Neuronal stem cell (in vitro differentiated cells): ENCODE measurements at regions not wholly inside any gene's neighbourhood (a gene's known extent, or its start where the extent isn't known, plus 50 kb on each side); places are given as distances from the start of the nearest gene placed in this dataset.

Experiments used
- DNase-seq: peaks from one replicate; pipeline ENCODE4 v3.0.0-alpha.2; 2013; ENCODE audit warnings: low spot score
- H2AFZ ChIP-seq: one replicate; pipeline ENCODE4 v1.6.1; 2013; ENCODE audit warnings: mild to moderate bottlenecking, low read length, inconsistent platforms
- H2AK5ac ChIP-seq: 2 replicates; pipeline ENCODE4 v1.6.1; 2013; ENCODE audit warnings: low read depth, mild to moderate bottlenecking, inconsistent platforms, low read length, moderate library complexity, mixed read lengths
- H2BK120ac ChIP-seq: 2 replicates; pipeline ENCODE4 v1.6.1; 2013; ENCODE audit warnings: low read depth, mild to moderate bottlenecking, inconsistent platforms, low read length, moderate library complexity, mixed read lengths
- H2BK12ac ChIP-seq: one replicate; pipeline ENCODE4 v1.6.1; 2013; ENCODE audit warnings: low read length, inconsistent platforms
- H2BK15ac ChIP-seq: 2 replicates; pipeline ENCODE4 v1.6.1; 2013; ENCODE audit warnings: mild to moderate bottlenecking, low read length, inconsistent platforms, mixed read lengths
- H2BK5ac ChIP-seq: one replicate; pipeline ENCODE4 v1.6.1; 2013; ENCODE audit warnings: inconsistent platforms, mild to moderate bottlenecking, low read length, moderate library complexity
- H3K14ac ChIP-seq: one replicate; pipeline ENCODE4 v1.6.1; 2013; ENCODE audit warnings: low read length, inconsistent platforms
- H3K18ac ChIP-seq: 2 replicates; pipeline ENCODE4 v1.6.1; 2013; ENCODE audit warnings: low read length, inconsistent platforms
- H3K23ac ChIP-seq: 2 replicates; pipeline ENCODE4 v1.6.1; 2013; ENCODE audit warnings: low read depth, mild to moderate bottlenecking, mixed read lengths, low read length, inconsistent platforms; ENCODE audit not compliant: poor library complexity
- H3K27ac ChIP-seq: replicated peaks from 3 replicates; pipeline ENCODE4 v1.5.1; 2013; ENCODE audit warnings: low read length, inconsistent platforms
- H3K27me3 ChIP-seq, 3 experiments: 2 replicates each; pipeline ENCODE4 v1.6.1; 2013; ENCODE audit warnings: low read length in 3 of 3, mild to moderate bottlenecking in 2 of 3, inconsistent platforms in 1 of 3, low read depth in 1 of 3, mixed read lengths in 1 of 3, moderate library complexity in 1 of 3; ENCODE audit not compliant: control insufficient read depth in 3 of 3, insufficient read depth in 3 of 3
- H3K36me3 ChIP-seq, 2 donors: replicated peaks in 1 of 2; 2 replicates each; pipeline ENCODE4 v1.6.1; 2013; ENCODE audit warnings: low read length in 2 of 2; ENCODE audit not compliant: control insufficient read depth in 2 of 2, insufficient read depth in 2 of 2
- H3K4ac ChIP-seq: 2 replicates; pipeline ENCODE4 v1.6.1; 2013; ENCODE audit warnings: inconsistent platforms, mild to moderate bottlenecking, low read length, moderate library complexity
- H3K4me1 ChIP-seq, 2 donors: 1 replicate in 1 of 2; 2 replicates in 1 of 2; pipeline ENCODE4 v1.6.1; 2013; ENCODE audit warnings: low read length in 2 of 2, low read depth in 1 of 2; ENCODE audit not compliant: control insufficient read depth in 2 of 2, insufficient read depth in 1 of 2
- H3K4me2 ChIP-seq: one replicate; pipeline ENCODE4 v1.6.1; 2013; ENCODE audit warnings: mild to moderate bottlenecking, low read length, inconsistent platforms; ENCODE audit not compliant: insufficient read depth, poor library complexity, severe bottlenecking
- H3K4me3 ChIP-seq, 2 donors: 2 replicates each; pipeline ENCODE4 v1.5.1; 2013; ENCODE audit warnings: low read length in 2 of 2, mild to moderate bottlenecking in 2 of 2, inconsistent platforms in 1 of 2, moderate library complexity in 1 of 2
- H3K79me1 ChIP-seq: one replicate; pipeline ENCODE4 v1.6.1; 2013; ENCODE audit warnings: low read depth, mild to moderate bottlenecking, inconsistent platforms, low read length, moderate library complexity
- H3K9ac ChIP-seq: one replicate; pipeline ENCODE4 v1.6.1; 2013; ENCODE audit warnings: mild to moderate bottlenecking, low read depth, low read length, inconsistent platforms; ENCODE audit not compliant: poor library complexity
- H3K9me3 ChIP-seq, 2 donors: replicated peaks in 1 of 2; 2 replicates each; pipeline versions ENCODE3 to v1.6.1; 2013; ENCODE audit warnings: low read length in 2 of 2, mild to moderate bottlenecking in 2 of 2, inconsistent platforms in 1 of 2, low read depth in 1 of 2, mixed read lengths in 1 of 2, moderate library complexity in 1 of 2; ENCODE audit not compliant: control insufficient read depth in 2 of 2, insufficient read depth in 1 of 2
- H4K8ac ChIP-seq: one replicate; pipeline ENCODE4 v1.6.1; 2013; ENCODE audit warnings: low read depth, mild to moderate bottlenecking, inconsistent platforms, low read length, moderate library complexity
- H4K91ac ChIP-seq: one replicate; pipeline ENCODE4 v1.6.1; 2013; ENCODE audit warnings: low read length, low read depth, mild to moderate bottlenecking, inconsistent platforms; ENCODE audit not compliant: poor library complexity
- WGBS, 2 donors: extraction: QIAGEN DNeasy Blood & Tissue Kit; methylation state at CpG; one replicate each; pipeline ENCODE4 v1.1.7; 2013; ENCODE audit warnings: missing lambda C conversion rate in 2 of 2, mixed read lengths in 1 of 2; ENCODE audit not compliant: insufficient read length in 2 of 2, insufficient replicate concordance in 1 of 2; ENCODE audit errors: extremely low coverage in 2 of 2; 5-methylcytosine and 5-hydroxymethylcytosine counted together

DNA sequence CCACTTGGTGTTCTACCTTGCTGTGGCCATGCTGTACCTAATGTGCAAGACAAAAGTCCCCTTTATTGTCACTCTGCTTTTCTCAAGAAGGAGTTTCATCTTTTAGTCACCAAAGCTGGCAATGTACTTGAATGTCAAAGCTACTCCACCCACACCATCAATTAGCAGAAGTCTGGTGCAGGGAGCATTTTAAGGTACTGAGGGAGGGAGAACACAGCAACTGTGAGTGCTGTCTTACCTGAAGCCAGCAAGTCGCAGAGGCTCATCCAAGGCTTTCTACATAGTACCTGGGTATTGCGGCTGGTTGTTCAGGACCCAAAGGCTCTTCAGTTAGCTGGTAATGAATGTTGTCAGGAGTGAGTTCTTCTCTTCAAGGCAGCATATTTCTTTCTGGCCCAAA lies 820.4 kb downstream of the OTOL1 start:
- no peak overlapping the region for H2BK12ac ChIP-seq
- H4K8ac ChIP-seq: no peak overlapping the region
- H3K18ac ChIP-seq: no peak overlapping the region
- H3K4me2 ChIP-seq: no peak overlapping the region
- H2BK5ac ChIP-seq: no peak overlapping the region
- no peak for DNase-seq
- no peaks in the 10 kb centered on the region for H3K4me1 ChIP-seq
- no peak overlapping the region for H4K91ac ChIP-seq
- H2AFZ ChIP-seq: peak overlapping the region; percentile 1
- H3K36me3 ChIP-seq: no peaks in the 10 kb centered on the region
- no peak overlapping the region for H3K14ac ChIP-seq
- no peak overlapping the region for H2BK120ac ChIP-seq
- no peak overlapping the region for H3K23ac ChIP-seq
- no CpG with 5 or more reads among the region's 2 CpGs for WGBS, 2 donors
- H2BK15ac ChIP-seq: no peak overlapping the region
- no peak overlapping the region for H3K27ac ChIP-seq
- H3K27me3 ChIP-seq: no peaks in the 10 kb centered on the region
- H3K4ac ChIP-seq: no peak overlapping the region
- H3K9me3 ChIP-seq: no peaks in the 10 kb centered on the region
- no peak overlapping the region for H2AK5ac ChIP-seq
- no peaks in the 10 kb centered on the region for H3K79me1 ChIP-seq
- H3K9ac ChIP-seq: no peak overlapping the region
- no peak overlapping the region for H3K4me3 ChIP-seq

DNA sequence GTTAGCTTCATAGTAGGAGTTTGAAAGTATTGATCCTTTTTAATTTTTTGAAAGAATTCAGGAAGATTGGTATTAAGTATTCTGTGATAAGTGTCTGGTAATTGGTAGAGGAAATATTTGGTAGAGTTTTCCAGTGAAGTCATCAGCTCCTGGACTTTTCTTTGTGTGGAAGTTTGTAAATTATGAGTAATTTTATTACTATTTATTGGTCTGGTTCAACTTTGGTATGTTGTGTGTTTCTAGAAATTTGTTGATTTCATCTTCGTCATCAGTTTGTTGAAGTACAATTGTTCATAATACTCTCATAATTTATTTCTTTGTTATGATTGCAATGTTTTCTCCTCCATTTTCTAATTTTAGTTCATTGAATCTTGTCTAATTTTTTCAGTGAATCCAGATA lies 832.0 kb downstream of the OTOL1 start:
- Histone ChIP-seq H3K79me1 (no peaks in the 10 kb centered on the region), H2AFZ (no peak overlapping the region), H2BK120ac (no peak overlapping the region), H3K14ac (no peak overlapping the region), H2AK5ac (no peak overlapping the region), H3K4me3 (no peak overlapping the region), H3K36me3 (no peaks in the 10 kb centered on the region), H2BK12ac (no peak overlapping the region), H3K4me1 (no peaks in the 10 kb centered on the region), H3K9me3 (no peaks in the 10 kb centered on the region), H3K23ac (no peak overlapping the region), H2BK5ac (no peak overlapping the region), H2BK15ac (no peak overlapping the region), H3K4me2 (no peak overlapping the region), H3K9ac (no peak overlapping the region), H3K18ac (no peak overlapping the region), H3K4ac (no peak overlapping the region), H3K27me3 (no peaks in the 10 kb centered on the region), H3K27ac (no peak overlapping the region), H4K8ac (no peak overlapping the region), H4K91ac (no peak overlapping the region)
- WGBS, 2 donors: no CpG with 5 or more reads among the region's 1 CpG
- DNase-seq: no peak

DNA sequence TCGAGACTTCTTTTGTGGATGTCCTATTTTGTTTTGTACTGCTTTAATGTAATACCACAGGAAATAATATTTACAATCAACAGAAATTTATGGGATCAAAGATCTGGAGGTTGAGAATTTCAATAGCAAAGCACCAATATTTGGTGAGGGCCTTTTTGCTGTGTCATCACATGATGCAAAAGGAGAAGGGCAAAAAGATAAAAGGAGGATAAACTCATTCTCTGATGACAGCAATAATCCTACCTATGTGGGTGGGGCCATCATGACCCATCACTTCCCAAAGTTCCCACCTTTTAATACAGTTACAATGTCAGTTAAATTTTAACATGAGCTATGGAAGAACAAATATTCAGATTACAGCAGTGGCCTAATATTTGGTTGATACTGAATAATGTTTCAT lies 832.9 kb downstream of the OTOL1 start:
- H2BK15ac ChIP-seq: no peak overlapping the region
- no peaks in the 10 kb centered on the region for H3K27me3 ChIP-seq
- no peak overlapping the region for H3K23ac ChIP-seq
- H3K14ac ChIP-seq: no peak overlapping the region
- H3K36me3 ChIP-seq: no peaks in the 10 kb centered on the region
- H3K9me3 ChIP-seq: peaks cover 0 to 1% of the 10 kb centered on the region in 2 donors
- WGBS, 2 donors: no CpG with 5 or more reads among the region's 1 CpG
- no peak for DNase-seq
- H4K8ac ChIP-seq: no peak overlapping the region
- no peak overlapping the region for H2AK5ac ChIP-seq
- H2BK5ac ChIP-seq: no peak overlapping the region
- H2AFZ ChIP-seq: no peak overlapping the region
- H2BK12ac ChIP-seq: no peak overlapping the region
- no peak overlapping the region for H4K91ac ChIP-seq
- H3K4me1 ChIP-seq: no peaks in the 10 kb centered on the region
- H3K9ac ChIP-seq: no peak overlapping the region
- H3K4me2 ChIP-seq: no peak overlapping the region
- H3K79me1 ChIP-seq: no peaks in the 10 kb centered on the region
- H3K18ac ChIP-seq: no peak overlapping the region
- no peak overlapping the region for H3K4me3 ChIP-seq
- H2BK120ac ChIP-seq: no peak overlapping the region
- no peak overlapping the region for H3K27ac ChIP-seq
- no peak overlapping the region for H3K4ac ChIP-seq

DNA sequence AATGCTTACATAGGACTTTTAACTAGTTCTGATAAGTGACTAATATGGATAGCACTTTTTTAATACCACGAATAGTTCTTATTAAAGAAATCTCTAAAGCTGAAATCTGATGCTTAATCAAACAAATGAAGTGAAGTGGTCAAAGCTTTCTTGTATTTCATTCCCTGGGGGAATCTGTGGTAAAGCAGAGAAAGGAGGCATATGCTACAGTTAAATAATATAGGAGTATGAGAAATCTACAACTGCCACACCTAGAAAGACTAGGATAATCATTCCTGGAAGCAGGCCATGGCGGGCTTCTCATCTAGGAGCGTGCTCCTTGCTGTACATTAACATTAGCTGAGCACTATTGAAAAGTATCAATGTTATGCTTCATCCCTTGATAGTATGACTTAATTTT lies 835.7 kb downstream of the OTOL1 start:
- no peak overlapping the region for H3K23ac ChIP-seq
- no peak overlapping the region for H4K91ac ChIP-seq
- H3K27ac ChIP-seq: no peak overlapping the region
- no peak overlapping the region for H3K14ac ChIP-seq
- H3K4me3 ChIP-seq: no peak overlapping the region
- H3K4me1 ChIP-seq: no peaks in the 10 kb centered on the region
- H2BK5ac ChIP-seq: no peak overlapping the region
- no peak overlapping the region for H2BK120ac ChIP-seq
- no peaks in the 10 kb centered on the region for H3K27me3 ChIP-seq
- no peak overlapping the region for H2BK12ac ChIP-seq
- H3K9me3 ChIP-seq: peaks cover 3 to 6% of the 10 kb centered on the region in 2 donors
- H3K36me3 ChIP-seq: no peaks in the 10 kb centered on the region
- H3K79me1 ChIP-seq: no peaks in the 10 kb centered on the region
- H3K18ac ChIP-seq: no peak overlapping the region
- no peak overlapping the region for H2AK5ac ChIP-seq
- no peak overlapping the region for H3K4me2 ChIP-seq
- no CpG with 5 or more reads among the region's 3 CpGs for WGBS, 2 donors
- no peak overlapping the region for H3K9ac ChIP-seq
- no peak overlapping the region for H3K4ac ChIP-seq
- no peak for DNase-seq
- no peak overlapping the region for H2AFZ ChIP-seq
- no peak overlapping the region for H2BK15ac ChIP-seq
- no peak overlapping the region for H4K8ac ChIP-seq
